OCI-LY1 (cell line): ENCODE measurements at regions not wholly inside any gene's neighbourhood (a gene's known extent, or its start where the extent isn't known, plus 50 kb on each side); places are given as distances from the start of the nearest gene placed in this dataset.

Source experiments
- H2AFZ ChIP-seq: fragments of 200-600 bp; sonication (generic), shearing (Covaris generic); 2 replicates; pipeline ENCODE4 v1.6.0; 2014; ENCODE audit warnings: antibody characterized with exemption, mild to moderate bottlenecking, low read length
- H3F3A ChIP-seq: fragments of 200-600 bp; sonication (generic), shearing (Covaris generic); 2 replicates; pipeline ENCODE4 v1.6.0; 2014; ENCODE audit warnings: mild to moderate bottlenecking, antibody characterized with exemption, low read length, moderate library complexity; ENCODE audit not compliant: insufficient read depth
- H3K27ac ChIP-seq: fragments of 200-600 bp; sonication (generic); 2 replicates; pipeline ENCODE4 v1.5.1; 2014; ENCODE audit warnings: low read length, mixed run types, mild to moderate bottlenecking, low read depth; ENCODE audit not compliant: poor library complexity, severe bottlenecking
- H3K27me3 ChIP-seq: fragments of 200-600 bp; sonication (generic); 2 replicates; pipeline ENCODE4 v1.6.0; 2014; ENCODE audit warnings: antibody characterized with exemption, mild to moderate bottlenecking, low read length, moderate library complexity; ENCODE audit not compliant: insufficient read depth
- H3K36me3 ChIP-seq: fragments of 200-600 bp; sonication (generic); 2 replicates; pipeline ENCODE4 v1.6.1; 2014; ENCODE audit warnings: mild to moderate bottlenecking, antibody characterized with exemption, low read length, moderate library complexity, mixed read lengths; ENCODE audit not compliant: insufficient read depth
- H3K4me1 ChIP-seq: fragments of 200-600 bp; sonication (generic); 2 replicates; pipeline ENCODE4 v1.5.1; 2014; ENCODE audit warnings: mild to moderate bottlenecking, low read length, moderate library complexity; ENCODE audit not compliant: insufficient read depth, severe bottlenecking
- H3K4me2 ChIP-seq: fragments of 200-600 bp; sonication (generic), shearing (Covaris generic); 2 replicates; pipeline ENCODE4 v1.6.1; 2014; ENCODE audit warnings: low read length
- H3K4me3 ChIP-seq: fragments of 200-600 bp; sonication (generic); 2 replicates; pipeline ENCODE4 v1.5.1; 2014; ENCODE audit warnings: low read length, low read depth, mild to moderate bottlenecking, mixed read lengths; ENCODE audit not compliant: poor library complexity, severe bottlenecking
- H3K79me2 ChIP-seq: fragments of 200-600 bp; shearing (Covaris generic); 2 replicates; pipeline ENCODE4 v1.6.1; 2016; ENCODE audit warnings: mixed run types, low read length, mixed read lengths; ENCODE audit not compliant: insufficient read depth
- H3K9ac ChIP-seq: fragments of 200-600 bp; sonication (generic), shearing (Covaris generic); 2 replicates; pipeline ENCODE4 v1.6.1; 2014; ENCODE audit warnings: mild to moderate bottlenecking, low read length, mixed read lengths
- H3K9me2 ChIP-seq: fragments of 200-600 bp; sonication (generic), shearing (Covaris generic); 2 replicates; pipeline ENCODE4 v1.6.1; 2014; ENCODE audit warnings: low read depth, mild to moderate bottlenecking, low read length, mixed read lengths
- H3K9me3 ChIP-seq: fragments of 200-600 bp; shearing (Covaris generic); 2 replicates; pipeline ENCODE4 v1.6.1; 2014; ENCODE audit warnings: low read length, mixed read lengths
- H4K20me1 ChIP-seq: fragments of 200-600 bp; sonication (generic), shearing (Covaris generic); 2 replicates; pipeline ENCODE4 v1.6.0; 2016; ENCODE audit warnings: mild to moderate bottlenecking, low read length; ENCODE audit not compliant: insufficient read depth
- EZH2 ChIP-seq: fragments of 200-600 bp; sonication (generic), shearing (Covaris generic); IDR thresholded peaks from 2 replicates; pipeline ENCODE4 v1.8.0; 2017; ENCODE audit warnings: borderline replicate concordance, mixed run types, mild to moderate bottlenecking, antibody characterized with exemption, low read length, moderate library complexity, mixed read lengths
- TF ChIP-seq, protein P1 (sequence below): fragments of 200-600 bp; sonication (generic), shearing (Covaris generic); IDR thresholded peaks from 2 replicates; pipeline ENCODE4 v1.5.1; 2017; ENCODE audit warnings: mild to moderate bottlenecking, antibody characterized with exemption, low read length, moderate library complexity, mixed read lengths

DNA sequence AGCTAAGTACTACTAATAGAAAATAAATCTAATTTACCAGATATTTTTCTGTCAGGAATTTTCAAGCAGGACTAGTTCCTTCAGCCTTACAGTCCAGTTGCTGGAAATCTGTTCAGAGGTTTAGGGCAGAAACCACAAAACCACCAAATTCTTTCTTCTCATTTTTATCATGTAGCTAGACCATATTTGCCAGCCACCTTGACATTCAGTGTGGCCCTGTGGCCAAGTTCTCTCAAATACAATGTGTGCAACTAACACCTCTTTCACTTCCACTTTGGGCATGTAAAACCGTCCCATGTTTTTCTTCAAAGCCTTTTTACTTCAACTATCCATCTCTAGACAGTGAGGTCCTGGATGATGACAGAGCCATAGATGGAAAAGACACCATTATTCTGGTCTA, 1133.2 kb upstream of the CDH18 start:
- Histone ChIP-seq H2AFZ (no peak overlapping the region), H3K4me2 (no peak overlapping the region)

DNA sequence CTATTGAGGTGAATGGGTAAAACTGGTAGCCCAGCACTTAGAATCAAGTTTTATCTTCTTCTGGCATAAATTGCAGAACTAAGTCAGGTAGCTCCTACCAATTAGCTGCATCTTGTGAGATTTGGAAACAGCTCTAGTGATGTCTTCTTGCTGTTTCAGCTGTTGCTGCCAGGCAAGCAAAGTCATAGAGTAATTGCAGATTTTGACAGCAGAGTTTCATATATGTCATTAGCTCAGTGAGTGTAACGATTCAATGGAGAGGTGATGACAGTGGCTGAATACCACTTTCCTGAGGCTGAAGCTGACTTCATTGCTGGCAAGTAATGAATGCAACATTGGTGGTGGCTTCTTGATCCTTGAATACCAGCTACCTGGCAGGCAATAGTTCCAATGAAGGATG, 1109.7 kb upstream of the CDH18 start:
- Histone ChIP-seq H3K4me1 (no peaks in the 10 kb centered on the region), H4K20me1 (no peaks in the 10 kb centered on the region), H3K4me3 (no peak overlapping the region), H3K27me3 (no peaks in the 10 kb centered on the region), H3K9me2 (no peaks in the 10 kb centered on the region), H2AFZ (no peak overlapping the region), H3K79me2 (no peaks in the 10 kb centered on the region), H3K36me3 (no peaks in the 10 kb centered on the region), H3K9me3 (no peaks in the 10 kb centered on the region), H3K4me2 (no peak overlapping the region), H3K27ac (no peak overlapping the region), H3K9ac (no peak overlapping the region), H3F3A (no peaks in the 10 kb centered on the region)
- TF ChIP-seq, protein P1, sequence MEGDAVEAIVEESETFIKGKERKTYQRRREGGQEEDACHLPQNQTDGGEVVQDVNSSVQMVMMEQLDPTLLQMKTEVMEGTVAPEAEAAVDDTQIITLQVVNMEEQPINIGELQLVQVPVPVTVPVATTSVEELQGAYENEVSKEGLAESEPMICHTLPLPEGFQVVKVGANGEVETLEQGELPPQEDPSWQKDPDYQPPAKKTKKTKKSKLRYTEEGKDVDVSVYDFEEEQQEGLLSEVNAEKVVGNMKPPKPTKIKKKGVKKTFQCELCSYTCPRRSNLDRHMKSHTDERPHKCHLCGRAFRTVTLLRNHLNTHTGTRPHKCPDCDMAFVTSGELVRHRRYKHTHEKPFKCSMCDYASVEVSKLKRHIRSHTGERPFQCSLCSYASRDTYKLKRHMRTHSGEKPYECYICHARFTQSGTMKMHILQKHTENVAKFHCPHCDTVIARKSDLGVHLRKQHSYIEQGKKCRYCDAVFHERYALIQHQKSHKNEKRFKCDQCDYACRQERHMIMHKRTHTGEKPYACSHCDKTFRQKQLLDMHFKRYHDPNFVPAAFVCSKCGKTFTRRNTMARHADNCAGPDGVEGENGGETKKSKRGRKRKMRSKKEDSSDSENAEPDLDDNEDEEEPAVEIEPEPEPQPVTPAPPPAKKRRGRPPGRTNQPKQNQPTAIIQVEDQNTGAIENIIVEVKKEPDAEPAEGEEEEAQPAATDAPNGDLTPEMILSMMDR, result no peak
- TF ChIP-seq EZH2, result no peak

More for the DNA sequence above, 1133.2 kb upstream of the CDH18 start:
- Histone ChIP-seq H4K20me1 (no peaks in the 10 kb centered on the region; the same call in 1 of the 2 replicates), H3K27ac (no peak overlapping the region), H3F3A (no peaks in the 10 kb centered on the region), H3K4me1 (no peaks in the 10 kb centered on the region), H3K79me2 (no peaks in the 10 kb centered on the region), H3K9me3 (no peaks in the 10 kb centered on the region), H3K36me3 (no peaks in the 10 kb centered on the region), H3K9me2 (no peaks in the 10 kb centered on the region), H3K9ac (no peak overlapping the region), H3K27me3 (no peaks in the 10 kb centered on the region), H3K4me3 (no peak overlapping the region)
- TF ChIP-seq, protein P1, result no peak
- TF ChIP-seq EZH2, result no peak

DNA sequence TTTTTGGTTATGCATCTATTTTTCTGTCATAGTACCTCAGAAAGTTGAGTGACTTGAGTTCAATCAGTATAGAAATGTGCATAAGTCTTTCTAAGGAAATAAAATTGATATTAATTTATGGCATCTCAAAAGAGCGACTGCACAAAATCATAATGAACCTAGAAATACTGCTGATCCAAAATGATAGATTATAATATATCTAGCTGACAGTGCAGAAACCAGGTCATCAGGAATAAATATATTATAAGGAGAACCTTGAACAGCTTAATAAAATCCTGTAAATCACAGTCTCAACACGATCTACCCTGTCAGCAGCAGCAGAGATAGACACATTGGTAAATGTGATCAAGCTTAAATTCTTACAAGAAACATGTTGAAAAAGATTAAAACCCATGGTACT, 1106.6 kb upstream of the CDH18 start:
- H3K4me3 ChIP-seq, result no peak overlapping the region
- H4K20me1 ChIP-seq, result no peaks in the 10 kb centered on the region
- H3K9me2 ChIP-seq, result no peaks in the 10 kb centered on the region
- no peak for TF ChIP-seq EZH2
- H3K4me1 ChIP-seq, result no peaks in the 10 kb centered on the region
- H3K9me3 ChIP-seq, result no peaks in the 10 kb centered on the region
- no peaks in the 10 kb centered on the region for H3K27me3 ChIP-seq
- no peak overlapping the region for H3K9ac ChIP-seq
- no peak overlapping the region for H3K4me2 ChIP-seq
- no peaks in the 10 kb centered on the region for H3K79me2 ChIP-seq
- H3K36me3 ChIP-seq, result no peaks in the 10 kb centered on the region
- no peak overlapping the region for H3K27ac ChIP-seq
- H3F3A ChIP-seq, result no peaks in the 10 kb centered on the region
- no peak overlapping the region for H2AFZ ChIP-seq

DNA sequence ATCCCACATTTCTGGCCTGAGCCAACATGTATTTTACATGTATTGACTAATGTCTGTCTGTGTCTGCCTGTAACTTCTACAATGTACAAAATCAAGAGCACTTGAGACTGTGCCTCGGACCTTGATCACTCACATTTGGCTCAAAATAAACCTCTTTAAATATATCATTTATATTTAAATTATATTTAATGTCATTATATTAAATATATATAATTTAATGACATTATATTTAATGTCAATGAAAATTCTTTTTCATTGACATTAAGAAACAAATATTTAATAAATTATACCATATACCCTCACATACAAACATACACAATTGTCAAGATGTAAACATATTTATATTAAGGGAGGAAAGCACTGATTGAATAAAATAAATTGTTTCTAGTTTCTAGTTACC, 1099.8 kb upstream of the CDH18 start:
- no peaks in the 10 kb centered on the region for H3K27me3 ChIP-seq
- H3F3A ChIP-seq, result no peaks in the 10 kb centered on the region
- no peaks in the 10 kb centered on the region for H3K9me2 ChIP-seq
- no peaks in the 10 kb centered on the region for H3K36me3 ChIP-seq
- no peak overlapping the region for H3K27ac ChIP-seq
- no peaks in the 10 kb centered on the region for H3K4me1 ChIP-seq
- no peak overlapping the region for H3K9ac ChIP-seq
- no peaks in the 10 kb centered on the region for H3K79me2 ChIP-seq
- no peak overlapping the region for H3K4me3 ChIP-seq
- H2AFZ ChIP-seq, result no peak overlapping the region
- H4K20me1 ChIP-seq, result no peaks in the 10 kb centered on the region
- H3K9me3 ChIP-seq, result no peaks in the 10 kb centered on the region
- TF ChIP-seq, protein P1, result no peak
- no peak for TF ChIP-seq EZH2
- H3K4me2 ChIP-seq, result no peak overlapping the region
